ENCODE measurements at regions not wholly inside any gene's neighbourhood (a gene's known extent, or its start where the extent isn't known, plus 50 kb on each side); places are given as distances from the start of the nearest gene placed in this dataset.

DNA sequence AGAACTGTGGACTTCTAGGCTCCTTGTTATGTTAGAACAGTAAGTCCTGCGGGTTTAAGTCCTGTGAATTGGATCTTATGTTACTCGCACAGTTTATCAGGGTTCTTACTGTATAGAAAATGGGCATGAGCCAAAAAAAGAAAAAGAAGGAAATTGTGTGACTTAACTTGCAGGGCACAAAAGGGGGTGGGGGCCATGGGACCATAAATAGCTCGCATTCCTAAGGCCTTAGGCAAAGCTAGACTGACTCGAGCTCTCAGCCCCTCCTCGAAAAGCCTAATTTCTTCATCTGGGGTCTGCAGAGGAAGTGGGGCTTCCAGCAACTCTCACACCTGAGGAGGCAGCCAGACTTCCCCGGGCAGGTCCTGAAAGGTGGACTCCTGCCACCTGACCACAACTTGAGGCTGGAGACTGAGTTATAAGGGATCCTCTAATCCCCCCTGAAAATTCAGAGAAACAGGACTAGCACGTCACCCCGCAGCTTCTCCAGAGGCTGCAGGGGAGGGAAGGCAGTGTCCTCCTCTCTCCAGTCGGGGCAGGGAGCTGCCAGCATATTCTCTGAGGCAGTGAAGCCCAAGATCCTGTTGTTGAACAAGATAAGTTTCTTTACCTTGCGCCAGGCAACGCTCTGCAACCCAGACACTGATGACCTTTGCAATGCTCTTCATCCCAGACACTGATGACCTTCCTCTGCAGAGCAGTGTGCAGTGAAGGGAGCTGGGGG lies 280.5 kb downstream of the PCNX1 start:
- TF ChIP-seq GATA1 (IDR thresholded peaks at IDR 0.05; ENCODE audit: low read depth, low read length) (no peak), POLR2A (IDR thresholded peaks at IDR 0.05; ENCODE audit: low read length) (no peak)
- no peak for DNase-seq

DNA sequence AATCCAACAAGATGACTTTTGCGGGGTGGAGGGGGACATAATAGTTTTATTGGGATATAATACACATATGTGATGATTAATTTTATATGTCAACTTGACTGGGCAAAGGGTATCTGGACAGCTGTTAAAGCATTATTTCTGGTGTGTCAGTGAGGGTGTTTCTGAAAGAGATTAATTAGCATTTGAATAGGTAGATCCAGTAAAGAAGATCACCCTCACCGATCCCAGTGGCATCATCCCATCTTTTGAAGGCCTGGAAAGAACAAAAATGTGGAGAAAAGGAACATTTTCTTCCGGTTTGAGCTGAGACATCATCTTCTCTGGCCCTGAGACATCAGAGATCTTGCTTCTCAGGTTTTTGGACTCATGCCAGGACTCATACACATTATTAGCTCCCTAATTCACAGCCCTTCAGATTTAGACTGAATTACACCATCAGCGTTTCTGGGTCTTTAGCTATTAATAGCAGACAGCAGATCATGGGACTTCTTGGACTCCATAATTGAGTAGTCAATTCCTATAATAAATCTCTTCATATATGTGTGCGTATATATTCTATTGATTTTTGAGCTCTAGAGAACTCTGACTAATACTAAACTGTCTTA lies 283.6 kb downstream of the PCNX1 start:
- no peak for DNase-seq

DNA sequence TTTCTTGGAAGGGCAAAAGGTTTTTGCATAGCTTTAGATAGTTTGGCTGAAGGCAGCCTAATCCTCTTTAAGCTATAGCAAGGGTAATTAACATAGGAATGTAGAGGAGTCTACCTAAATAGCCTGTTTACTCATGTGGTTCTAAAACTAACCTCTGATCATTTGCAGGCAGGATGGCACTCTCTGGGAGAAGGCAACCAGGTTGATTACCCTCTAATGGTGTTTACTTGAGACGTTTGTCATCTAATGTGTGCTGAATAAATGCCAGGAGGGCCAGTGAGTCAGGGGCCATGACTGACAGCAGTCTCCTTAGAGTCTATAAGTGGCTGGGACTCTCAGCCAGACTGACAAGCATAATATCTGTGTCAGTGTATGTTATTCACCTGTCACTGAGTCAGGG lies 286.4 kb downstream of the PCNX1 start:
- TF ChIP-seq POLR2A (IDR thresholded peaks at IDR 0.05; ENCODE audit: low read length) (no peak), GATA1 (IDR thresholded peaks at IDR 0.05; ENCODE audit: low read depth, low read length) (no peak)
- DNase-seq: no peak

More for the DNA sequence above, 283.6 kb downstream of the PCNX1 start:
- no peak for TF ChIP-seq GATA1 (IDR thresholded peaks at IDR 0.05; ENCODE audit: low read depth, low read length)
- TF ChIP-seq POLR2A (IDR thresholded peaks at IDR 0.05; ENCODE audit: low read length): no peak

DNA sequence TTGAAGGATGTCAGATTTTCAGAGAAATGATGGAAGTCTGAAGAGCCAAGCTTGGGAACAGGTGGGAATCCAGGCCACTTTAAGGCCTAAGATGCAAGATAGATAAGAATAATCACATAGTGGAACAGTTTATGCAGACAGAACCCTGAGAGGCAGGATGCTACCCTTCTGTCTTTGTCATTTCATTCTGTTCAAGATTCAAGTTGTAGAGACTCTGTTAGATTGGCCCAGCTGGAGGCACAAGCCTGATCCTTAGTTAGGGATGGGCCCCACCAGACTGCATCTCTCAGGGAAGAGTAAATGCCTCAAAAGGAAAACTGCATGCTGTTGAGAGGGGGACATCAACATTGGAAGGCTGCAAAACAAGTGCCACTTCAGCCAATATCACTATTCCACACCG lies 287.0 kb downstream of the PCNX1 start:
- no peak for DNase-seq
- TF ChIP-seq GATA1 (IDR thresholded peaks at IDR 0.05; ENCODE audit: low read depth, low read length): no peak
- no peak for TF ChIP-seq POLR2A (IDR thresholded peaks at IDR 0.05; ENCODE audit: low read length)

DNA sequence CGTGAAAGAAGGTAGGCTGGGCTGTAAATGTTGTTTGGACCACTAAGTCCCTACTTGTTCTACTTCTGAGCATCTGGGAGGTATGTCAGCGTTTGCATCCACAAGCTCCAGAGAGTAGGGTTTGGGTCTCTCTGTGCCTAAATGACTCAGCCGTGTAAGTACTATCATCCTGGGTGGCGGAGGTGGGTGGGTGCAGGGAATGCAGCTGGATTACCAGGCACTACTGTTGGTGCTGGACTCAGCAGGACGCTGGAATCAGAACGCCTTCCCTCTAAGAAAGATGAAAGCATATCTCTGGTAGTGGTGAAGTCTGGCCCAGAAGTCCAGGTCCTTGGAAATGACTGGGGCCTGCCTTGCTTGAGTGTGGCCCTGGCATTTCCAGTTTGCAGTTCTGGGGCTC lies 289.7 kb downstream of the PCNX1 start:
- TF ChIP-seq GATA1 (IDR thresholded peaks at IDR 0.05; ENCODE audit: low read depth, low read length) (no peak), POLR2A (IDR thresholded peaks at IDR 0.05; ENCODE audit: low read length) (no peak)
- DNase-seq: no peak

DNA sequence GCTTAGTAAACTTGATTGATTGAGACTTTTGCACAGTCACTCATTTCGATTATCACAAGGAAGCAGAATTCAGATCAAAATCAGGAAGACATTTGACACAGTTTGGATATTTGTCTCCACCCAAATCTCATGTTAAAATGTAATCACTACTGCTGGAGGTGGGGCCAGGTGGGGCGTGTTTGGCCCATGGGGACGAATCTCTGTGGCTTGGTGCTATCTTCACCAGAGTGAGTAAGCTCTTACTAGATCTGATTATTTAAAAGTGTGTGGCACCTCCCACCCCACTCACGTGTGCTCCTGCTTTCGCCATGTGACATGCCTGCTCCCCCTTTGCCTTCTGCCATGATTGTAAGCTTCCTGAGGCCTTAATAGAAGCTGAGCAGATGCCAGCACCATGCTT lies 291.4 kb downstream of the PCNX1 start:
- no peak for DNase-seq
- TF ChIP-seq POLR2A (IDR thresholded peaks at IDR 0.05; ENCODE audit: low read length): no peak
- no peak for TF ChIP-seq GATA1 (IDR thresholded peaks at IDR 0.05; ENCODE audit: low read depth, low read length)

DNA sequence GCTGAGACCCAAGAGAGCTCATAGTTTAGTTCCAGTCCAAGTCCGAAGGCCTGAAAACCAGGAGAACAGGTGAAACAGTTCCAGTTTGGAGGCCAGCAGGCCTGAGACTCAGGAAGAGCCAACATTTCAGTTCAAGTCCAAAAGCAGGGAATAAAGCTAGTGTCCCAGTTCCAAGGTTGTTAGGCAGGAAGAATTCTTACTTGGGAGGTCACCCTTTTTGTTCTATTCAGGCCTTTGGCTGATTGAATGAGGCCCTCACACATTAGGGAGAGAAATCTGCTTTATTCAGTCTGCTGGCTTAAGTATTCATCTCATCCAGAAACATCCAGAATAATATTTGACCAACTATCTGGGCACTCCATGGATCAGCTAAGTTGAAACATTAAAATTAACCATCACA lies 294.6 kb downstream of the PCNX1 start:
- TF ChIP-seq POLR2A (IDR thresholded peaks at IDR 0.05; ENCODE audit: low read length) (no peak), GATA1 (IDR thresholded peaks at IDR 0.05; ENCODE audit: low read depth, low read length) (no peak)
- DNase-seq: no peak

DNA sequence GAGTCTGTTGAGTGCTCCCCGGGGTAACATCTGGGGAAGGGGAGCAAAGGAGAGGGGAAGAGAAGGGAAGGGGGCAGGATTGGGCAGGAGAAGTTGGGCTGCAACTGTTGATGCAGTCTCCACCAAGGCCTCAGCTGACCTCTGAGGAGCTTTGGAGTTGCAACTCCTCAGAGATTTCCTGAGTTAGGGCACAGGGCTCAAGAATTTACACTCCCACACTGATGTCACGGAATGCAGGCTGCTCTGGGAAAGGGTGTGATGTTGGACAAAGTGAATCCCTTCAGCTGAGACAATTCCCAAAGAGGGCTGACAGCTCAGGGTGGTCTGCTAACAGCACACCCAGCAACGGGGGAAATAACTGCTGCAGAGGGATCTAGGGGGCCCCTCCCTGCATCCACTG lies 295.6 kb downstream of the PCNX1 start:
- DNase-seq: no peak
- TF ChIP-seq POLR2A (IDR thresholded peaks at IDR 0.05; ENCODE audit: low read length) (no peak), GATA1 (IDR thresholded peaks at IDR 0.05; ENCODE audit: low read depth, low read length) (no peak)

DNA sequence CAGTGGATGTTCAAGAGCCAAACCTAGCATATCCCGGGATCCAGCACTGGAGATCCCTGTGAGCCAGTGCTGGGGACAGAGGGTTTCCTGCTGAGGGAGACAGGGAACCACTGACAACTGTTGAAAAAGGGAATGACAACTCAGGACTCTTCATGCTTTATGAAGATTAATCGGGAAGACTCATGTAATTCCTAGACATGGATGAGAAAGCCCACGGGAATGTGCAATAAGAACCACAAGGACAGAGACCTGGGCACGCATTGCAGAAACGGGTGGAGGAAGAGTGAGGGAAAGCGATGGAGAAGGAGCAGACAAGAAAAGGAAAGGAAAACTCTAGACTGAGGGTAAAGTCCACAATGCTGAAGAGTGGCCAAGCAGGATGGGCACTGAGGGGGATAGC lies 296.0 kb downstream of the PCNX1 start:
- no peak for DNase-seq

DNA sequence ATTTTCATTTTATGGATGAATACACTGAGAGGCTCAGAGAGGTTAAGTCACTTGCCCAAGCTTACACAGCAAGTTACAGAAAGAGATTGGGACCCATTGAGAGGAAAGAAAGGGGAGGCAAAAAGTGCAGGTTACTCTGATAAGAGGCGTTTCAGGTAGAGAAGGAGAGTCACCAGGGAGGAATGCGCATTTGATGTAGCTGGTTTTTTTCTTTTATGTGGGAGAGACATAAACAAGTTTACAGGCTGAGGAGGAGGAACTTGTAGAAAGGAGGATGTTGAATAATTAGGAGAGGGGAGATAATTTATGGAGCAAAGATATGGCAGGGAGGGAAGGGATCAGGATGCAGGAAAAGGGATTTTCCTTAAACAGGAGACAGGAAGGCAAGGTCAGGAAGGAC lies 297.0 kb downstream of the PCNX1 start:
- no peak for DNase-seq
- TF ChIP-seq GATA1 (IDR thresholded peaks at IDR 0.05; ENCODE audit: low read depth, low read length) (no peak), POLR2A (IDR thresholded peaks at IDR 0.05; ENCODE audit: low read length) (no peak)

More for the DNA sequence above, 296.0 kb downstream of the PCNX1 start:
- no peak for TF ChIP-seq GATA1 (IDR thresholded peaks at IDR 0.05; ENCODE audit: low read depth, low read length)
- TF ChIP-seq POLR2A (IDR thresholded peaks at IDR 0.05; ENCODE audit: low read length): no peak

DNA sequence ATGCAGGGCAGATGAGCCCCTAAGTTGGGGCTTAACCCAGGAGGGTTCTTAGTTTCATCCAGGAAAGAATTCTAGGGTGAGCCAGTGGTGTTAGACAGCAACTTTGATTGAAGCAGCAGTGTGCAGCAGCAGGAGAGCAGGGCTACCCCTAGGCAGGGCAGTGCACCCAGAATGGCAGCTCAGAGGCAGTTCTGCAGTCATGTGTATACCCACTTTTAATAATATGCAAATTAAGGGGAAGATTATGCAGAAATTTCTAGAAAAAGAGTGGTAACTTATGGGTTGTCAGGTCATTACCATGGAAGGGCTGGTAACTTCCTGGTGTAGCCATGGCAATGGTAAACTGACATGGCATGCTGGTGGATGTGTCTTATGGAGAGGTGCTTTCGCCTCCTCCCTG lies 297.5 kb downstream of the PCNX1 start:
- no peak for DNase-seq
- no peak for TF ChIP-seq GATA1 (IDR thresholded peaks at IDR 0.05; ENCODE audit: low read depth, low read length)
- no peak for TF ChIP-seq POLR2A (IDR thresholded peaks at IDR 0.05; ENCODE audit: low read length)

DNA sequence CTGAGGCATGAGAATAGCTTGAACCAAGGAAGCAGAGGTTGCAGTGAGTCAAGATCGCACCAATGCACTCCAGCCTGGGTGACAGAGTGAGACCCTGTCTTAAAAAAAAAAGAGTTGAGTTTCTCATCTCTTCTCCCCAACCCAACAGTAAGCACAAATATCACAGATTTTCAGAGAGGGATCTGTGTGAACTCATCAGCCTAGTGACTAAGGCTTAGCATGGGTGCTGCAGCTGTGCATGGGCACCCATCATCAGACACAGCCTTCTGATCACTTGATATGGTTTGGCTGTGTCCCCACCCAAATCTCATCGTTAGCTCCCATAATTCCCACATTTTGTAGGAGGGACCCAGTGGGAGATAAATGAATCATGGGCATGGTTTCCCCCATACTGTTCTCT lies 298.9 kb downstream of the PCNX1 start:
- DNase-seq: no peak

DNA sequence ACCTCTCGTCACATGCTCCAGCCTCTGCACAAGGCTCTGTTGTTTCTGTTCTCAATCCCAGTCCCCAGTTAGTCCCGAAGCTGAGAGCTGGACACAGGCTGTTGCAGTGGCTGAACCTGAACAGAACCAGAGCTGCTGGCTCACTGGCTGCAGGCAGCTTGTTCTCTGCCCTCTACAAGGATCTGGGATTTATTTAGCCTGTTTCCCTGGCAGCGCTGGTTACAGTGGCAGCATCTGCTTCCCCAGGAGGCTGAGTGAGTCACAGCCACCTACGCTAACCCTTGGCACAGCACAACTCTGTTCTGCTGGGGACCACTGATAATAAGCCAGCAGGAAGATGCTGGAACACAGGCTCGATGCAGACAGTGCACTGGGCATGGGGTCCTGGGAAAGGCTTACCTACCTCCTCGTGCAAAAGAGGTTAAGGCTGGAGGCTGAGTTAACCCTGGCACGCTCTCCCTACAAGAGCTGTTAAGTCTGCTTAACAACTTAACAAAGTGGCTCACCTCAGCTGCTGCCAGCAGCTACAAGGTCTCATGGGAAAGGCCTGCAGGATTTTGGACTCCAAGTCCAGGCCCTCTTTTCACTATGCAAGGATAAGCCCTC lies 299.6 kb downstream of the PCNX1 start:
- TF ChIP-seq POLR2A (IDR thresholded peaks at IDR 0.05; ENCODE audit: low read length) (no peak), GATA1 (IDR thresholded peaks at IDR 0.05; ENCODE audit: low read depth, low read length) (no peak)
- no peak for DNase-seq

More for the DNA sequence above, 298.9 kb downstream of the PCNX1 start:
- TF ChIP-seq GATA1 (IDR thresholded peaks at IDR 0.05; ENCODE audit: low read depth, low read length) (no peak), POLR2A (IDR thresholded peaks at IDR 0.05; ENCODE audit: low read length) (no peak)

DNA sequence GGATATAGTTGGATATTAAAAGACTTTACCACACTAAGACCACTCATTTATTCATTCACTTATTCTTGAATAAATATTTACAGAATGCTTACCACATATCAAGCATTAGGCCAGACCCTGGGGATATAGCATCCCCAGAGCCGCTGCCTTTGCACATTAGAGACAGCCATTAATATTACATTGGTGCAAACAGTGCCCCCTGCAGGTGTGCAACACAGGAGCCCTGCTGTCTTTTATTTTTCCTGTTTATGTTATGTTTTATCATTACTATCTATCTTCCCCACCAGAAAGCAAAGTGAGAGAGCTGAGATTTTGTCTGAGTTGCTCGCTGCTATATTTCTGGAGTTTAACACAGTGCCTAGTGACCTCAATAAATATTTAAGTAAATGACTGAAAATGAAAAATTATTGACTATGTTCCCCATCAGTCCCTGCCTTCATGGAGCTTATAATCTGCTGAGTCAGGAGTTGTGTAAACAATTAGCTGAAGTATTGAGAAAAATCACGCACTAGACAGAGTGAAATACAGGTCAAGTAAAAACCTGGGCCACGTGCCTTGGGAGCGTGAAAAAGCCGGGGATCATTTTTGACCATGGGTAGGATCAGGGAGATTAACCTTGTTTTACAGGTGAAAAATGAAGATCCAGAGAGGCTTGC lies 301.6 kb downstream of the PCNX1 start:
- TF ChIP-seq POLR2A (IDR thresholded peaks at IDR 0.05; ENCODE audit: low read length) (no peak), GATA1 (IDR thresholded peaks at IDR 0.05; ENCODE audit: low read depth, low read length) (no peak)
- DNase-seq: no peak

Data from erythroblast (primary cell).